Activated B cell treated with CpG ODN at 0.5 μM for 24 hours (primary cell): ENCODE measurements at regions not wholly inside any gene's neighbourhood (a gene's known extent, or its start where the extent isn't known, plus 50 kb on each side); places are given as distances from the start of the nearest gene placed in this dataset.

Experiments used
- ATAC-seq: fragments of 200-7000 bp; cut with Tn5 transposase; one replicate; pipeline ENCODE4 v1.10.0; 2021; ENCODE audit warnings: low read depth, mild to moderate bottlenecking, moderate library complexity
- CTCF ChIA-PET: fragments of 350-600 bp; sonication (Branson Sonifier 250); formaldehyde crosslinking; loops from one replicate; lab custom pipeline; 2021; ENCODE audit warnings: antibody characterized with exemption; lab: Charles Lee
- POLR2A ChIA-PET: fragments of 350-600 bp; sonication (Branson Sonifier 250); formaldehyde crosslinking; loops from one replicate; lab custom pipeline; 2021; ENCODE audit warnings: antibody characterized with exemption; lab: Charles Lee
- DNase-seq: peaks from one replicate; pipeline ENCODE4 v3.0.0; 2022
- H3K27ac Mint-ChIP-seq: one replicate; pipeline ENCODE4 v1.8.0; 2020; ENCODE audit warnings: mixed read lengths
- H3K27me3 Mint-ChIP-seq: one replicate; pipeline ENCODE4 v1.8.0; 2021; ENCODE audit warnings: mixed read lengths
- H3K36me3 Mint-ChIP-seq: one replicate; pipeline ENCODE4 v1.8.0; 2021; ENCODE audit warnings: low read depth, mixed read lengths
- H3K4me1 Mint-ChIP-seq: one replicate; pipeline ENCODE4 v1.8.0; 2021; ENCODE audit warnings: mixed read lengths
- H3K4me3 Mint-ChIP-seq: one replicate; pipeline ENCODE4 v1.8.0; 2020; ENCODE audit warnings: mild to moderate bottlenecking, mixed read lengths
- H3K9me3 Mint-ChIP-seq: one replicate; pipeline ENCODE4 v1.8.0; 2020; ENCODE audit warnings: mixed read lengths
- intact Hi-C: fragments of 100-400 bp; cut with micrococcal nuclease; formaldehyde crosslinking; loops from one replicate; pipeline ENCODE4 v1.15.1; 2024
- TF ChIP-seq, protein P1 (sequence below): fragments of 200-600 bp; IDR thresholded peaks from one replicate; pipeline ENCODE4 v1.8.0; 2022; ENCODE audit warnings: antibody characterized with exemption, mild to moderate bottlenecking

DNA sequence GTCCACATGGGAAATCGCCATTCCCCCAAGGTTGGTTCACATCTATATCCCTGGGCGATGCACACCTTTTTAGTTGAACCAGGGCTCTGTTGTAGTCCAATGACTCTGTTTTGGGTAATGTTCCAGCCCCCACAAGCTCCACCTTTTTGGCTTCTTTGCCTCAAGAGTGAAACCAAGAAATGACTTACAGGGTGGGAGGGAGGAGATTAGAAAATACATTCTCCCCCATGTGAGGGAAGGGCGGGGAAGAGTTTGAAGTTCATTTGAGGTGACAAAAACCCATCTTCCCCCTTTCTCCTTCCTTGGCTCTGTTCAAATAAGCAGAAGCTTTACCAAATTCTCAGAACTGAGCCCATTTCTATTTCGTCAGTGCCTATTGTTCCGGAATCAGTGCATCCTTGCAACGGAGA is 82.8 kb downstream of the GATA3 start:
- H3K36me3 Mint-ChIP-seq: no peaks in the 10 kb centered on the region
- ChIA-PET POLR2A (no interaction called here), CTCF (no interaction called here)
- H3K4me1 Mint-ChIP-seq: peaks cover 6% of the 10 kb centered on the region
- TF ChIP-seq, protein P1, sequence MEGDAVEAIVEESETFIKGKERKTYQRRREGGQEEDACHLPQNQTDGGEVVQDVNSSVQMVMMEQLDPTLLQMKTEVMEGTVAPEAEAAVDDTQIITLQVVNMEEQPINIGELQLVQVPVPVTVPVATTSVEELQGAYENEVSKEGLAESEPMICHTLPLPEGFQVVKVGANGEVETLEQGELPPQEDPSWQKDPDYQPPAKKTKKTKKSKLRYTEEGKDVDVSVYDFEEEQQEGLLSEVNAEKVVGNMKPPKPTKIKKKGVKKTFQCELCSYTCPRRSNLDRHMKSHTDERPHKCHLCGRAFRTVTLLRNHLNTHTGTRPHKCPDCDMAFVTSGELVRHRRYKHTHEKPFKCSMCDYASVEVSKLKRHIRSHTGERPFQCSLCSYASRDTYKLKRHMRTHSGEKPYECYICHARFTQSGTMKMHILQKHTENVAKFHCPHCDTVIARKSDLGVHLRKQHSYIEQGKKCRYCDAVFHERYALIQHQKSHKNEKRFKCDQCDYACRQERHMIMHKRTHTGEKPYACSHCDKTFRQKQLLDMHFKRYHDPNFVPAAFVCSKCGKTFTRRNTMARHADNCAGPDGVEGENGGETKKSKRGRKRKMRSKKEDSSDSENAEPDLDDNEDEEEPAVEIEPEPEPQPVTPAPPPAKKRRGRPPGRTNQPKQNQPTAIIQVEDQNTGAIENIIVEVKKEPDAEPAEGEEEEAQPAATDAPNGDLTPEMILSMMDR: no peak
- no peaks in the 10 kb centered on the region for H3K9me3 Mint-ChIP-seq
- no peak for DNase-seq
- H3K27me3 Mint-ChIP-seq: peaks cover 19% of the 10 kb centered on the region
- no peak overlapping the region for H3K4me3 Mint-ChIP-seq
- no peak overlapping the region for H3K27ac Mint-ChIP-seq
- ATAC-seq: no peak
- intact Hi-C loops: no loop called here

DNA sequence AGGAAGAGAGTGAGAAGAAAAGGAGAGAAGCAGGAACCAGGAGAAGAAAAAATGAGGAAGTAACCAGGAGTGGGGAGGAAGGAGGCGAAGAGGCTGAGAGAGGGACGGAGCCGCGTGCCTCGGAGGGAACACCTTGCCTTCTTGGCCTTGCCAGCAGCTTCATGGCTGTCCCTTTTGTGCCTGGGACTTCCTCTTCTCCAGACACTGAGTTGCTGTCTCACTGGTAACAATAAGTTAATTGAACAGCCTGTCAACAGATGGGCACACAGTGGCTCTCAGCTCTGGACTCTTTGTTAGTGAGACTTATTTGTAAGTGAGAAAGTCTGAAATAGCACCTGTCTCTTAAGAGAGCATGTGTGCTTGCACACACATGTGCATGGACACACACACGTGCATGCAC is 83.2 kb downstream of the GATA3 start:
- intact Hi-C loops: no loop called here
- Mint-ChIP-seq H3K36me3 (no peaks in the 10 kb centered on the region), H3K27ac (no peak overlapping the region), H3K27me3 (peaks cover 18% of the 10 kb centered on the region), H3K4me1 (peaks cover 6% of the 10 kb centered on the region), H3K4me3 (no peak overlapping the region), H3K9me3 (no peaks in the 10 kb centered on the region)
- no peak for ATAC-seq
- TF ChIP-seq, protein P1: no peak
- ChIA-PET POLR2A (no interaction called here), CTCF (no interaction called here)
- DNase-seq: no peak

DNA sequence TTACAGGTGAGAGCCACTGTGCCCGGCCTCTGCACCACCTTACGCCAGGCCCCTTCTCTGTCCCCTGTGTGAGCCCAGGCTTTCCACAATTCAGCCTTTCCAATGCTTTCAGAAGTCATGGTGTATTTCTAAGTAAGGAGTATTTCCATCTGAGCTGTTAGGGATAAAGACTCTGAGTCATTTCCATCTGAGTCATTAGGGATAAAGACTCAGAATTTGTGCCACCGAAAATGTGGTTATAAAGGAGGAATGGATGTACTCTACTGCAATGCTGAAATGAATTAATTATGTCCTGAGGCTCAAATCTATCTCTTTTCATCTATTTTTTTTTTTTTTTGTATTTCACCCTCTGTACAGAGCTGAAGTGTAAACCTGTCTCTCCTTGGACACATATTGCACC is 84.0 kb downstream of the GATA3 start:
- ATAC-seq (no peak), DNase-seq (no peak)
- peaks cover 11% of the 10 kb centered on the region for H3K27me3 Mint-ChIP-seq
- ChIA-PET CTCF (no interaction called here), POLR2A (no interaction called here)
- H3K36me3 Mint-ChIP-seq: no peaks in the 10 kb centered on the region
- H3K4me1 Mint-ChIP-seq: peaks cover 2% of the 10 kb centered on the region
- TF ChIP-seq, protein P1: no peak
- intact Hi-C loops: no loop called here
- no peak overlapping the region for H3K4me3 Mint-ChIP-seq
- no peak overlapping the region for H3K27ac Mint-ChIP-seq
- no peaks in the 10 kb centered on the region for H3K9me3 Mint-ChIP-seq

DNA sequence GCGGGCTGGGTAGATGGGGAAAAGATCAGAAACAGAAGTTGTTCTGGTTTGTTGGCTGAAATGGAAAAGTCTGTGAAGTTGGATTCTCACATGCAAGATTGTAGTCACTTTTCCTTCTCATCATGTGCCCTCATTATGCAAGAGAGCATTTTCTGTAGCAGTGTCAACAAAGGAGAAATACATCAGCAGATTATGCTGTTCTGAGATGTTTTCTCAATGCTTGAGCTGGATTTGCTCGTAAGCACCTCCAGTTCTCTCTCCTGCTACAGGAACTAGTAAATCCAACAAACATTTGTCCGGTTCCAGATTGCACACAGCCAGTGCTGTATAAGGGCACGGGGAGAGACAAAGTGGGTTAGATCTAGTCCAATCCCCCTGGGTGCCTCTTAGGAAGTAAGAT is 90.0 kb downstream of the GATA3 start:
- H3K27ac Mint-ChIP-seq: no peak overlapping the region
- CTCF ChIA-PET: no interaction called here
- H3K9me3 Mint-ChIP-seq: no peaks in the 10 kb centered on the region
- H3K27me3 Mint-ChIP-seq: peaks cover 4% of the 10 kb centered on the region
- H3K36me3 Mint-ChIP-seq: no peaks in the 10 kb centered on the region
- intact Hi-C loops: no loop called here
- POLR2A ChIA-PET: no interaction called here
- ATAC-seq: no peak
- H3K4me1 Mint-ChIP-seq: no peaks in the 10 kb centered on the region
- TF ChIP-seq, protein P1: no peak
- no peak overlapping the region for H3K4me3 Mint-ChIP-seq
- no peak for DNase-seq

DNA sequence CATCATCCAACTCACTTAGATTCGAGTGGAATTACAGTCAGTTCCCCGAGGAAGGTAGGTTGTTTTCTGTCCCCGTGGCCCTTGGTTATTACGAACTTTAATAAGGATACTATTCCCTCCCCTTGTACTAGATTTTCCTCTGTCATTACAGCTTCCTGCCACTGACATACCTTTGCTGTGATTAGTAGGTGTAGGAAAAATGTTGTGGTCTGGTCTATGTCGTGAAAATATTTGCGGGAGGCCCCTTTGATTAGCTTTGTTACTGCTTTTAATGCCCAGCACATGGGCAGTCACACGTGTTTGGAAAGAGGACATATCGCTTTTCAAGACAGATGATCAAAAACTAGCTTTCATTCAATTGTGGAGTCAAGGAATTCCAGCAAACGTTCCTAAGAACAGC is 92.2 kb downstream of the GATA3 start:
- ATAC-seq (no peak), DNase-seq (no peak)
- H3K27ac Mint-ChIP-seq: no peak overlapping the region
- CTCF ChIA-PET: no interaction called here
- no peaks in the 10 kb centered on the region for H3K4me1 Mint-ChIP-seq
- H3K4me3 Mint-ChIP-seq: no peak overlapping the region
- intact Hi-C loops: no loop called here
- POLR2A ChIA-PET: no interaction called here
- H3K36me3 Mint-ChIP-seq: no peaks in the 10 kb centered on the region
- TF ChIP-seq, protein P1: no peak
- H3K27me3 Mint-ChIP-seq: peaks cover 4% of the 10 kb centered on the region
- H3K9me3 Mint-ChIP-seq: no peaks in the 10 kb centered on the region
